K562 (cell line): ENCODE measurements at regions not wholly inside any gene's neighbourhood (a gene's known extent, or its start where the extent isn't known, plus 50 kb on each side); places are given as distances from the start of the nearest gene placed in this dataset.

Experiments used
- ATAC-seq: fragments of 200-7000 bp; cut with Tn5 transposase; 3 replicates; pipeline ENCODE4 v1.9.1; 2020; ENCODE audit warnings: moderate library complexity
- BruUV-seq: library from RNA; stranded (reverse); fragments of 400-500 nt; replicated peaks from 2 replicates; lab custom pipeline; 2021; lab: Mats Ljungman, UMichigan
- CTCF ChIA-PET: fragments of 300-600 bp; formaldehyde crosslinking; extraction: SDS; loops from one replicate; lab custom pipeline; 2021; ENCODE audit warnings: low intra/inter-chr PET ratio; lab: Yijun Ruan, JAX
- POLR2A ChIA-PET: fragments of 300-600, 350-650 bp; sonication (Branson Sonifier 250); formaldehyde crosslinking; extraction: SDS; loops from one replicate; lab custom pipeline; 2021; ENCODE audit warnings: antibody characterized with exemption, inconsistent platforms; lab: Yijun Ruan, JAX
- DNase-seq, 4 experiments: peaks; one replicate each; pipeline versions ENCODE4 v3.0.0 to v3.0.0-alpha.2; 2011 to 2018; ENCODE audit warnings: low spot score in 3 of 4, mixed read lengths in 3 of 4; ENCODE audit errors: extremely low read depth in 1 of 4
- FAIRE-seq: peaks from 2 replicates; lab custom pipeline; 2011; peaks lifted over from hg19 to GRCh38; lab: Jason Lieb, UNC
- H2AFZ ChIP-seq: 2 replicates; pipeline ENCODE4 v1.6.0; 2011; ENCODE audit warnings: low read depth, low read length, control low read depth, inconsistent platforms
- H3K27ac ChIP-seq: fragments of 200-600 bp; 3 replicates; pipeline ENCODE4 v1.8.0; 2011; ENCODE audit warnings: low read depth, mild to moderate bottlenecking, control low read depth, inconsistent platforms, low read length, moderate library complexity, mixed read lengths; ENCODE audit errors: extremely low read depth
- H3K27me3 ChIP-seq, 2 experiments: fragments of 300-600 bp in 1 of 2; 2 replicates in 1 of 2; 3 replicates in 1 of 2; pipeline versions ENCODE4 v1.6.0 to v1.8.0; 2011; ENCODE audit warnings: inconsistent platforms in 2 of 2, low read length in 2 of 2, mild to moderate bottlenecking in 1 of 2, mixed read lengths in 1 of 2, moderate library complexity in 1 of 2; ENCODE audit not compliant: control insufficient read depth in 2 of 2, insufficient read depth in 2 of 2
- H3K36me3 ChIP-seq: fragments of 300-600 bp; 3 replicates; pipeline ENCODE4 v1.8.0; 2011; ENCODE audit warnings: mild to moderate bottlenecking, low read length, inconsistent platforms; ENCODE audit not compliant: control insufficient read depth, insufficient read depth
- H3K4me1 ChIP-seq, 2 experiments: fragments of 200-600 bp in 1 of 2; replicated peaks in 1 of 2; 2 replicates in 1 of 2; 3 replicates in 1 of 2; pipeline versions ENCODE4 v1.5.1 to v1.8.0; 2011; ENCODE audit warnings: inconsistent platforms in 2 of 2, low read length in 2 of 2, mild to moderate bottlenecking in 1 of 2, mixed read lengths in 1 of 2, moderate library complexity in 1 of 2; ENCODE audit not compliant: control insufficient read depth in 2 of 2, insufficient read depth in 2 of 2
- H3K4me2 ChIP-seq: 2 replicates; pipeline ENCODE4 v1.6.1; 2011; ENCODE audit warnings: low read length, control low read depth, inconsistent platforms, mixed read lengths; ENCODE audit not compliant: insufficient read depth
- H3K4me3 ChIP-seq: fragments of 200-600 bp; sonication (generic), shearing (Covaris generic); 2 replicates; pipeline ENCODE4 v1.5.1; 2016; ENCODE audit warnings: control low read depth, inconsistent platforms
- H3K79me2 ChIP-seq: fragments of 200-600 bp; 3 replicates; pipeline ENCODE4 v1.8.0; 2011; ENCODE audit warnings: low read length, inconsistent platforms; ENCODE audit not compliant: control insufficient read depth, insufficient read depth
- H3K9ac ChIP-seq, 2 experiments: 2 replicates each; pipeline versions ENCODE4 v1.6.0 to v1.6.1; 2011; ENCODE audit warnings: low read depth in 2 of 2, low read length in 2 of 2, control low read depth in 1 of 2, inconsistent platforms in 1 of 2, mild to moderate bottlenecking in 1 of 2, mixed read lengths in 1 of 2; ENCODE audit not compliant: insufficient read depth in 1 of 2
- H3K9me1 ChIP-seq: one replicate; pipeline ENCODE4 v1.6.0; 2011; ENCODE audit warnings: inconsistent platforms, mild to moderate bottlenecking, low read length, moderate library complexity; ENCODE audit not compliant: control insufficient read depth, insufficient read depth
- H3K9me3 ChIP-seq: replicated peaks from 2 replicates; pipeline ENCODE4 v1.5.1; 2011; ENCODE audit warnings: low read depth, low read length, inconsistent platforms; ENCODE audit not compliant: control insufficient read depth, insufficient read depth
- H4K20me1 ChIP-seq: replicated peaks from 2 replicates; pipeline ENCODE4 v1.6.1; 2011; ENCODE audit warnings: low read length, inconsistent platforms, mixed read lengths; ENCODE audit not compliant: control insufficient read depth, insufficient read depth
- LARP7 ChIP-seq: fragments of 450-650 bp; IDR thresholded peaks from 2 replicates; pipeline ENCODE4 v1.6.1; 2016
- ZNF778 ChIP-seq: fragments of 450-650 bp; formaldehyde crosslinking; IDR thresholded peaks from 2 replicates; pipeline ENCODE4 v1.4.0; 2020; ENCODE audit warnings: mild to moderate bottlenecking, moderate library complexity
- WGBS: fragments of 100-300 bp; shearing (Covaris generic); methylation state at CpG from one replicate; pipeline ENCODE4 v1.1.6; 2016; ENCODE audit warnings: low coverage, mixed read lengths; ENCODE audit not compliant: insufficient coverage; ENCODE audit errors: missing lambda C conversion rate; 5-methylcytosine and 5-hydroxymethylcytosine counted together
- in situ Hi-C: fragments of 300-500 bp; cut with MboI; formaldehyde crosslinking; loops from 4 replicates; pipeline ENCODE4 v1.15.0; 2018; ENCODE audit warnings: inconsistent platforms, mixed read lengths
- intact Hi-C: fragments of 100-400 bp; cut with micrococcal nuclease; formaldehyde crosslinking; loops from 2 replicates; pipeline ENCODE4 v1.14.2; 2022
- TF ChIP-seq, protein P1 (sequence below): fragments of 450-650 bp; IDR thresholded peaks from 2 replicates; pipeline ENCODE4 v1.6.1; 2018; ENCODE audit warnings: mild to moderate bottlenecking, low read depth; ENCODE audit not compliant: partially characterized antibody

DNA sequence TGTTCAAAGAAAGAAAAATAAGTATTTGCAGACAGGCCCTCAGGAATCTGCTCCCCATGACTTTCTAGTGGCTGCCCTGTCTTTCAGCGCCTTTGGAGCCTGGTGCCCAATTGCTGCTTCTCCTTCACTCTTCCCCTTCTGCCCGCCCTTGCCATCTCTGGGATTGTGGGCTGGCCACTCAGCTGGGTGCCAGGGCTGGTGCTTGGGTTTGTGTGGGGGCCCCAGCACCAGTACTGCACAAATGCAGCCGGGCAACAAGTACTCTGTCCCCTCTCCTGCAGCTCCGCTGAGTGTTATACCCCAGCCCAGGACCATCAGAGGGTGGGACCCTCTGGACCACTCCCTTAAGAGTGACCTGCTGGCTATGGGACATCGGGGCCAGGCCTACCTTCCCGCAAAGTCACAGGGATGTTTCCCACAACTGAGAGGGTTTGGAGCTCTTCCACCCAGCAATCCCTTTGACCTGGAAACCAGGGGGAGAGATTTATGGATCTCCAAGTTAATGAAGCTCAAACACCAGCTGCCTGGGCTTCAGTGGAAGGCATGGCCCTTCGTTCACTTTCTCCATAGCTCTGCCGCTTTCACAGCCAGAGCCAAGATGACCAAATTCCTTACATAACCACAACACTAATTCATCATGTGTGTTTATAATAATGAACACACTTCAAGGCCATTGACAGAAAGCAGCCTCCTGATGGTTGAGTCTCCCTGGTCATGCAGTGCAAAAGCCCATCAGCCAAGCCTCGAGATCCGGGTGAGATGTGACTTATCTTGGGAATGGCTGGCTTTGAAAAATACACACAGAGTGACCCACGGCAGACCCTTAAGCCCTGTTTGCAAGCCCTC lies 313.9 kb upstream of the ZNF32 start:
- H3K9me1 ChIP-seq, result no peaks in the 10 kb centered on the region
- DNase-seq, result no peak
- BruUV-seq, result no TSS peak
- POLR2A ChIA-PET, result interaction anchor here (0.8 to 0.9 kb wide), 2 partner anchors 19 to 44 kb away, joined by 3 read pairs; no protein-coding TSS in a partner anchor
- in situ Hi-C loops, result no loop called here
- H3K79me2 ChIP-seq, result no peaks in the 10 kb centered on the region
- TF ChIP-seq, protein P1, sequence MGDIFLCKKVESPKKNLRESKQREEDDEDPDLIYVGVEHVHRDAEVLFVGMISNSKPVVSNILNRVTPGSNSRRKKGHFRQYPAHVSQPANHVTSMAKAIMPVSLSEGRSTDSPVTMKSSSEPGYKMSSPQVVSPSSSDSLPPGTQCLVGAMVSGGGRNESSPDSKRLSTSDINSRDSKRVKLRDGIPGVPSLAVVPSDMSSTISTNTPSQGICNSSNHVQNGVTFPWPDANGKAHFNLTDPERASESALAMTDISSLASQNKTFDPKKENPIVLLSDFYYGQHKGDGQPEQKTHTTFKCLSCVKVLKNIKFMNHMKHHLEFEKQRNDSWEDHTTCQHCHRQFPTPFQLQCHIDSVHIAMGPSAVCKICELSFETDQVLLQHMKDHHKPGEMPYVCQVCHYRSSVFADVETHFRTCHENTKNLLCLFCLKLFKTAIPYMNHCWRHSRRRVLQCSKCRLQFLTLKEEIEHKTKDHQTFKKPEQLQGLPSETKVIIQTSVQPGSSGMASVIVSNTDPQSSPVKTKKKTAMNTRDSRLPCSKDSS, result no peak
- no peak for TF ChIP-seq ZNF778
- TF ChIP-seq LARP7, result no peak
- TF ChIP-seq, all 486 proteins: peak for 0
- Histone ChIP-seq H3K4me1 (no peaks in the 10 kb centered on the region), H3K4me3 (no peak overlapping the region), H3K27ac (no peak overlapping the region), H3K4me2 (no peak overlapping the region), H2AFZ (no peak overlapping the region), H3K9me3 (no peaks in the 10 kb centered on the region), H4K20me1 (no peaks in the 10 kb centered on the region; the same call in 1 of the 2 replicates), H3K27me3 (peaks cover 9 to 31% of the 10 kb centered on the region in 2 experiments; a peak in 3 of 5 replicates), H3K9ac (no peak overlapping the region), H3K36me3 (no peaks in the 10 kb centered on the region)
- intact Hi-C loops, result no loop called here
- ATAC-seq (no peak), FAIRE-seq (no peak)
- CTCF ChIA-PET, result no interaction called here
- WGBS, result under 1% methylated on average over 11 of the region's 11 CpGs
